GM12875 (cell line): ENCODE measurements at regions not wholly inside any gene's neighbourhood (a gene's known extent, or its start where the extent isn't known, plus 50 kb on each side); places are given as distances from the start of the nearest gene placed in this dataset.

Experiments used
- H3K4me3 ChIP-seq: one replicate; pipeline ENCODE4 v1.5.1; 2011; ENCODE audit warnings: low read depth, low read length, control low read depth
- TF ChIP-seq, protein P1 (sequence below): IDR thresholded peaks from 2 replicates; pipeline ENCODE4 v1.5.1; 2011; ENCODE audit warnings: low read depth, mild to moderate bottlenecking, control low read depth, inconsistent platforms, low read length, moderate library complexity, borderline replicate concordance; ENCODE audit not compliant: insufficient read depth

DNA sequence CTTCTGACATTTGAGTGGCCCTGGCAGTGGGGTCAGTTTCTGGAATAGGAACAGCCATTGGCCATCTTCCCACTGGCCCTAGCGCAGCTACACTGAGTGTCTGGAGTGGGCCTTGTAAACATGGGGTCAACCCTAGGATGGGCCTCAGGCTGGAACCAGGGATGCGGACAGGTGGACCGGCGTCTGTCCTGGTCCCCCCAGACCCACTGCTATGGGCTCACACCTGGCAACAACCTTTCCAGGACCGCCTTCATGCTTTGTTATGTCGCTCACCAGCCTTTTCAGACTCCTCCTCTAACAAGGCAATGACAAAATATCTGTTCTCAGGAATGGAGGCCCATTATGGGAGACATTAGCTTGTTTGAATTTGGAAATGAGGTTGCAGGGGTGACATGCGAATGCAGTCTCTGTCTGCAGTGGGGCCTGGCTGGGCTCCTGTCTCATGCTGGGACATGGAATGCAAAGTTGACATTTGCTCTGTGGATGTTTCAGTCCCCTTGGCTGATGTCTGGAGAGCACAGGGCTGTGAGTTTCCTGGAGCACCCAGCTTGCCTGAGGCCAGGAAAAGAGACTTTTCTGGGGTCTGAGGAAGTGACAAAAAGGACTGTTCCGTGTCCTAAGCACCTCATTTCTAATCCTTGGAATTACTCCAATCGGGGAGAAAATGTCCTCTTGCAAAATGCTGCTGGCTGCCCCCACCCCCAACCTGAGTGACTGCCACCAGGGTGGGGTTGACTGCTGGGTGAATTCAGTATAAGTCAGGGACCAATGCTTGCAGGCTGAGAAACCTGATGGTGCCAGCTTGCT is 98.7 kb upstream of the PMEPA1 start:
- H3K4me3 ChIP-seq = no peak overlapping the region
- TF ChIP-seq, protein P1, sequence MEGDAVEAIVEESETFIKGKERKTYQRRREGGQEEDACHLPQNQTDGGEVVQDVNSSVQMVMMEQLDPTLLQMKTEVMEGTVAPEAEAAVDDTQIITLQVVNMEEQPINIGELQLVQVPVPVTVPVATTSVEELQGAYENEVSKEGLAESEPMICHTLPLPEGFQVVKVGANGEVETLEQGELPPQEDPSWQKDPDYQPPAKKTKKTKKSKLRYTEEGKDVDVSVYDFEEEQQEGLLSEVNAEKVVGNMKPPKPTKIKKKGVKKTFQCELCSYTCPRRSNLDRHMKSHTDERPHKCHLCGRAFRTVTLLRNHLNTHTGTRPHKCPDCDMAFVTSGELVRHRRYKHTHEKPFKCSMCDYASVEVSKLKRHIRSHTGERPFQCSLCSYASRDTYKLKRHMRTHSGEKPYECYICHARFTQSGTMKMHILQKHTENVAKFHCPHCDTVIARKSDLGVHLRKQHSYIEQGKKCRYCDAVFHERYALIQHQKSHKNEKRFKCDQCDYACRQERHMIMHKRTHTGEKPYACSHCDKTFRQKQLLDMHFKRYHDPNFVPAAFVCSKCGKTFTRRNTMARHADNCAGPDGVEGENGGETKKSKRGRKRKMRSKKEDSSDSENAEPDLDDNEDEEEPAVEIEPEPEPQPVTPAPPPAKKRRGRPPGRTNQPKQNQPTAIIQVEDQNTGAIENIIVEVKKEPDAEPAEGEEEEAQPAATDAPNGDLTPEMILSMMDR = no peak

DNA sequence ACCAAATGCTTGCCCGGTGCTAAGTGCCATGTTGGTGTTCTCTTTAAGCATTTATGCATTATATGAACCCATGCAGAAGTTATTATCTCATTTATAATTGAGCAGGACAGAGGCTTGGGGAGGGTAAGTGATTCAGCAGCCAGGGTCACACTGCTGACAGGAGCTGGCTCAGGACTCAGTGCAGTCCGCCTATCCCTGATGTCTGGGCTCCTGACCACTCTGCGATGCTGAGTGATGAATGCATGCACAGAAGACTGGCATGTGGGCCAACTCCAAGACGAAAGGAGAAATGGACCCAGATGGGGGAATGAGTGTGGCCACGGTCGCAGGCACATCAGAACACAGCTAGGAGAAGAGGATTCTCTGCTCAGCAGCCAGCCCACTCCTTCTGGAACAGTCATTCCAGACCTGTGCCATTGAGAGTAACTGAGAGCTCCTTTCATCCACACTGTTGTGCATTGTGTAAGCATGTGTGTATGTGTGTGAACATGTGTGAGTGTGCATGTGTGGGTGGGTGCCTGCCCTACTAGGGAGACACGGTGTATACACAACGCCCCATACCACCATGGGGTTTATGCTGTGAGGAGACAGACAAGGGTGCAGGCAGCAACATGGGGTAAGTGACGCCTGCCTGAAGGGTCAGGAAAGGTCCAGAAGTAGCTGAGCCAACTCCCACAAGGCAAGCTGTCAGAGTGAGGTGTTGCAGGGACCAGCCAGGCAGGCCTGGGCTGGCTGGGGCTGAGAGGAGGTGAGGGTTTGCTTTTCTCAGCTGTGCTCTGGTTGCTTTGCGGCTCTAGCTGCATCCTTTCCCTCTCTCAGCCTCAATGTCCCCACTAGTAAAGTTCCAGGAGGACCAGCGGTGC is 97.8 kb upstream of the PMEPA1 start:
- TF ChIP-seq, protein P1 = no peak
- H3K4me3 ChIP-seq = no peak overlapping the region

- H3K4me3 ChIP-seq = no peak overlapping the region
- TF ChIP-seq, protein P1 = no peak
These were observed 97.2 kb upstream of the PMEPA1 start for GRCh38 chr20:57806975-57807374.

- TF ChIP-seq, protein P1 = no peak
- H3K4me3 ChIP-seq = no peak overlapping the region
These were observed 96.7 kb upstream of the PMEPA1 start for GRCh38 chr20:57806476-57806875.

DNA sequence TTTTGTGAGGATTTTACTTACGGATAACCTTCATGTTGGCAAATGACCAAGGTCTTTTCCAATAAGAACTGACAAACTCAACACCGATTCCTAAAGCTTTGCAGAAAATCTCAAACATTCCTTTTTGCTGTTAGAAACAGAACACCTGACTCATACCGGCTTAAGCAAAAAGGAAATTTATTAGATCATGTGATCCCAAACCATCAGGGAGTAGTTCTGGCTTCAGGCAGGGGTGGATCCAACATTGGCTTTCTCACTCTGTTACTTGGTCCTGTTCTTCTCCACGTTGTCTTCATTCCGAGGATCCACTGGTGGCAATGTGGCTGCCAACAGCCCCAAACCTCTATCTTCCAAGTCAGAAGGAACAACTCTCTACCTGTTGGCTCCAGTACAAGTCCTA is 95.9 kb upstream of the PMEPA1 start:
- TF ChIP-seq, protein P1 = no peak
- H3K4me3 ChIP-seq = no peak overlapping the region

DNA sequence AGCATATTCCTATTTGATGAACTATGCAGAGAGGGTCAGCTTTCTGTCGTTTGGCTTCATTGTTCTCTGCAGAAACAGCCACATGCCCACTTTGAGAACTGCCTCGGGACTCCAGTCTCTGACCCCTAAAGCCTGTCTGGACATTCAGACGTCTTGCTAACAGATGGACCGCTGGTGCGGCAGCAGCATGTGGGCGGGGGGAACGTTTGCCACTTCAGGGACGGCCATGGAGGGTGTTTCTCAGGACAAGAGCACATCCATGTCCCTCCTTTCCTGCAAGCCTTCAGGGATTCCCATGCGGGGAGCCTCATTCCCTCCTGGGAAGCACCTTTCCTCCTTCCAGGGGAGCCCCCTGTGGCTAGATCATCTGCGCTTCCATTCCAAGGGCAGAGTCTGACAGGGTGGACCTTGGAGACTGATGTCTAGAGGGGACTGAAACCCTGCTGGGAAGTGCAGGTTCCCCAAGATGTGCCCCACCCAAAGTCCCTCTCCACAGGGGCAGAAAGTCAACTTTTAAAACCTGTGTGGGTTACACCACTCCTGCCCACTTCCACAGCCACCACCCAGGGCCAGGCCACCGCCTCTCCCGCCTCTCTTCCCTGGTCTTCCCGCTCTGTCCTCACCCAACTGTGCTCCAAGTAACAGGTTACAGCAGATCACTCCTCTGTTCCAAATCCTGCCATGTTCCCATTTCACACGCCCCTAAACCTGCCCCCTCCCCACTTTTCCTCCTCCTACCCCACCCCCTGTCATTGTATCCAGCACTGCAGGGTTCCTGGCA is 94.8 kb upstream of the PMEPA1 start:
- no peak overlapping the region for H3K4me3 ChIP-seq
- TF ChIP-seq, protein P1 = no peak
